ENCODE measurements at regions not wholly inside any gene's neighbourhood (a gene's known extent, or its start where the extent isn't known, plus 50 kb on each side); places are given as distances from the start of the nearest gene placed in this dataset.

- no peak for TF ChIP-seq TSHZ2 (CRISPR knock-in tag; IDR thresholded peaks at IDR 0.05)
- no peak for TF ChIP-seq ZFP3 (CRISPR knock-in tag; IDR thresholded peaks at IDR 0.05)
- no peak for TF ChIP-seq ZNF70 (CRISPR knock-in tag; IDR thresholded peaks at IDR 0.05)
- TF ChIP-seq ZFP30 (CRISPR knock-in tag; IDR thresholded peaks at IDR 0.05): no peak
- TF ChIP-seq ARNTL (CRISPR knock-in tag; IDR thresholded peaks at IDR 0.05; ENCODE audit: borderline replicate concordance, low read depth): no peak
- TF ChIP-seq RARB (CRISPR knock-in tag; IDR thresholded peaks at IDR 0.05): no peak
- TF ChIP-seq CREB5 (CRISPR knock-in tag; IDR thresholded peaks at IDR 0.05; ENCODE audit: low read depth): no peak
- no peak for TF ChIP-seq ZC3H10 (CRISPR knock-in tag; IDR thresholded peaks at IDR 0.05)
- TF ChIP-seq SNAI2 (CRISPR knock-in tag; IDR thresholded peaks at IDR 0.05): no peak
- TF ChIP-seq BACH2 (CRISPR knock-in tag; IDR thresholded peaks at IDR 0.05; ENCODE audit: borderline replicate concordance): no peak
- TF ChIP-seq POU6F1 (CRISPR knock-in tag; IDR thresholded peaks at IDR 0.05; ENCODE audit: borderline replicate concordance, low read depth): no peak
Measured at GRCh38 chr14:29391231-29391630, 536.4 kb downstream of the PRKD1 start.
